NCI-H345 (cell line): ENCODE measurements at regions not wholly inside any gene's neighbourhood (a gene's known extent, or its start where the extent isn't known, plus 50 kb on each side); places are given as distances from the start of the nearest gene placed in this dataset.

Source experiments
- DNase-seq: peaks from one replicate; lab custom pipeline; 2025; lab: John Stamatoyannopoulos, UW

- no peak for DNase-seq
These were observed 271.2 kb upstream of the RPL38 start for GRCh38 chr17:73932216-73932749.

DNA sequence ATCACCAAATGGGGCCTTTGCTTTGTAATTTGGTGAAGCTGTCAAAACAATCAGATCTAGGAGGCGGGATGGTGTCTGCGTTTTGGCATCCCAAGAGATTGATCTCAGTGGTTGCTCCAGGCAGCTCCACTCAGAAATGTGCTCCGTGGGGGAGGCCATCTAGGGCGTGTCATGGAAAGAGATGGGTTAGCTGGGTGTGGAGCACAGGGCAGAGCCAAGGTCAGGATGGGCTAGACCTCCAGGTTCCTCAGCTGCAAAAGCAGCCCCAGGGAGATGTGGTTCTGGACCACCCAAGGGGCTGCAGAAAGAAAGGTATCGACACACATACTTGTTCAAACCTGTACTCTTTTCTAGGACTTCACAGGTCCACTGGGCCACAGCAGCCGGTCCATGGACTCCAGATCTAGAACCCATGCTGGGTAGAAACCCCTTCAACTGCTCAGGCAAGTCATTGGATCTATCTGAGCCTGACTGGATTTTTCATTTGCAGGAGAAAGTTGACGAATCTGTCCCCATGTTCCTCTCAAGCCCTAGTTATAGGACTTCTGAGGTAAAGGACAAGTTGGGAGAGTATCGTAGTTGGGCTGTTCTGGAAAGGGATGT, 270.2 kb upstream of the RPL38 start:
- no peak for DNase-seq

GRCh38 chr17:73933871-73934270, 269.6 kb upstream of the RPL38 start:
- no peak for DNase-seq

- no peak for DNase-seq
These were observed 268.8 kb upstream of the RPL38 start for GRCh38 chr17:73934696-73935095.

- DNase-seq, result no peak
These were observed 266.4 kb upstream of the RPL38 start for GRCh38 chr17:73936908-73937627.

GRCh38 chr17:73938706-73939105, 264.8 kb upstream of the RPL38 start:
- no peak for DNase-seq

GRCh38 chr17:73939806-73940205, 263.7 kb upstream of the RPL38 start:
- DNase-seq, result peak; percentile 81

GRCh38 chr17:73940511-73940910, 263.0 kb upstream of the RPL38 start:
- no peak for DNase-seq

DNA sequence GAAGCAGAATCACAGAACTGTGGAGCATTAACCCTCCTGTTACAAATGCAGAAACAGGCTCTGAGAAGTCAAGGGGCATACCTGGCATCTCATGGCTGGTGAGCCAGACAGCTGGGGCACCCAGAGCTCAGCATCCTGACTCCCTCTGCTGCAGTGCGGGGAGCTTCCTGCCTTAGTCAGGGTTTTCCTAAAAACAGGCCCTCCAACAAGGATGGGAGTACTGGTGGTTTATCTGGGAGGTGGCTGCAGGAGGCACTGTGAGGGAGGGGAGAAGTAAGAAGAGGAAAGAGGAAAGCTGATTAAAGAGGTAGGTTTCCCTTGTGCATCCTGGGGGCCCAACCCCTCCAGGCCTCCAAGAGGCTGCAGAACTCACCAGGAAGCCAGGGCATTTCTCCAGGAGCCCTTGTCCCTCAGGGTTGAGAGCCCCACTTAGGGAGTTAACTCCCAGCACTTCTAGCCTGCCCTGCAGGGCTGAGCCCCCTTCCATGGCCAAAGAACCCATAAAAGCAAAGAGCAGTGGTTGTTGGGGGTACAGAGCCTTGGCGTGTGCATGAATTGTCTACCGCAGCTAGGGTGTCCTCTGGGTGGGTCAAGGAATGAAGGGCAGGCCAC, 261.5 kb upstream of the RPL38 start:
- no peak for DNase-seq

DNA sequence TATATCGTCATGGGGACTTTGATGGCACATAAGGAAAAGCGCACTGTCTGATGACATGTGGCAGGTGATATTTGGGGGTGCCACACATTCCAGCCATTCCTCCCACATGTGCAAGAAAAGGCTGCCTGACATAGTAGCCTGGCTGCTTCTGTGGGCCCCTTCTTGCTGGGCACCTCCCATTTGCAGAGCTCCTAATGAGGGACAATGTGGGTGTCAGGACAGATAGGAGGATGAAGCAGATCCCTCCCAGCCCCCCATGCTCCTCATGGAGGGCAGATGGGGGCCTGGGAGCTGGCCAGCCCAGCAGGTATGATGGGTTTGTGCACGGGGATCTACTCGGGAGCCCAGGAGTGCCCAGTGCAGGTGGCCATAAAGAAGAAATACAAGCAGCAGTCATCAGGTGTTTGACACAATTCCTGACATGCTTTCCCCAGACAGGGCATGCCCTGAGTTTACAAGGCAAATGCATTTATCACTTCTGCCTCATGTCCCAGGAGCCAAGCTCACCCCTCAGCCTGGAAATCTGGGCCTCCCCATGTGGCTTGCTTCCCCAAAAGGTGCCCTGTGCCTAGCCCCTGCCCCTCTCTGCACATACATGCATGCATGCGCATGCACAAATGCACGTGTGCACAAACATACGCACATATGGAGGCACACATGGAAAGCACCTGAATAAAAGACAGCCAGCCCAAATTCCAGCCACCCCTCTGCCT, 260.6 kb upstream of the RPL38 start:
- no peak for DNase-seq

DNA sequence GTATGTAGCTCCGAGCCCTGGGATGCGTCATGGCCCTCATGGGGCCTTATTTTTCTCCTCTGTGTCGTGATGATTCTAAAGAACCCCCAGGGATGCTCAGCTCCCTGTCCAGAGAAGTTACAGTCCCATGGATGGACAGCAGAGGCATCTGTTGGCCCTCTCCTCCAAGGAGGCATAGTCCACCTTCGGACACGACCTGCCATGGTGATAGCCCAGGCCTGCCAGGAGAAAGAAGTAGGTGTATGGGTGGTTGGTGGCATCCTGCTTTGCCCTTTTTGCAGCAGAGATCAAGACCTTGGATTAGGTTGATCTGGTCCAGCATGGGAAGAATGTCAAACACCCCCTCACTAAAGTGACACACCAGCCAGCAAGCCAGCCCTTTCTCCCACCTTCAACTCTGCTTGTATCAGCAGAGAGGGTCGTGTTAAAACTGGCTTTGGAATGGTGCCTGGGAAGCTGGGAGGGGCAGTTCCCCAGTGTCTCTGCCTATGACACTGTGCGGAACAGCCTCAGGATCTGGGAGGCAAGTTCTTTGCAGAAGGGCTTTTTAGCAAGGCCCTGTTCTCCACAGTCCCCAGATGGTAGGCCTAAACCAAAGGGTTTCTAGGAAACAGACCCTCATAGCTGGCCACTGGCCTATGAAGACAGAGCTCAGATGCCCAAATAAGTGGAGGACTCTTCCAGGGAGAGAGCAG, 259.9 kb upstream of the RPL38 start:
- DNase-seq, result no peak

DNA sequence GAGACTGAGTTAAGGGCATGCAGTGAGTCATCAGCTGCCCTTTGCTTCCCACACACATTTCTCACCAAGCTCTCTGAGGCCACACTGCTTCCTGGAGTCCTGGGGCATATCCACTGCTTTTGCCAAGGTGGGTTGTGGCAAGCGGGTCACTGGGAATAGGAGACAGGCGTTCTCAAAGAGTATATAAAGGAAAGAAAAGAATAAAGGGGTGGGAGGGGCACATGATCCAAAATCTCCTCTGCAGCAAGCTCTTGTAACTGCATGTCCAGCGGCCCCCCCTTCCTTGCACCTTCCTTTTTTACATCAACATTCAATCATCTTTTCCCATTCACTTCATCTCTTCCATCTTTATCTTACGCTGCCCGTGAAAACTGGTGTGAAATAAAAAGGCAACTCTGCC, 259.1 kb upstream of the RPL38 start:
- DNase-seq, result no peak

DNA sequence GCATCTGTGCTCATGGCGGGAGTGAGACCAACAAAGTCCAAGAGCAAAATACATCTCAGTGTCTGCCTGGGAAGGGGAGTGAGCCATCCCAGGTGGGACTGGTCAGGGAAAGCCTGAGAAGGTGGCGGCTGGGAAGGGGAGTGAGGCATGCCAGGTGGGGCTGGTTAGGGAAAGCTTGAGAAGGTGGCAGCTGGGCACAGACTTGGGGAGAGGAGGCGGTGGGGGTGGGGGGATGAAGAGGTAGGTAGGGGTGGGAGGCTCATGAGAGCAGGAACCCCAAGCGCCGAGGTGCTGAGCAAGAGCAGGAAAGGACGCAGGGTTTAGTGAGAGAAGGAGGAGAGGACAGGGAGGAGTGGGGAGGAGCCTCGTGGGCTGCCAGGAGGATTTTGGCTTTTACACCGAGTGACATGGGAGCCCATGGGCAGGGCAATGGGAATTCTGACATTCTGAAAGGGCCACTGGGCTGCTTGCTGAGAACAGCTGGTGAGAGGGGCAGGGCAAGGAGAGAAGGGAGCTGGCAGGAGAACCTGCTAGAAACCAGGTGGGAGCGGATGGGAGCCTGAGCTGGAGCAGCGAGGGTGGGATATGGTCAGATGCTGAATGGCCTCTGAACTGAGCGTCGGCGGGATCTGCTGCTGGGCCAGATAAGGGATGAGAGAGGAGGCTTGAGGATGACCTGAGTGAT, 256.1 kb upstream of the RPL38 start:
- no peak for DNase-seq

GRCh38 chr17:73947966-73948355, 255.5 kb upstream of the RPL38 start:
- peak; percentile 59 for DNase-seq

GRCh38 chr17:73949903-73950592, 253.4 kb upstream of the RPL38 start:
- no peak for DNase-seq

- peak; percentile 30 for DNase-seq
These were observed 252.9 kb upstream of the RPL38 start for GRCh38 chr17:73950593-73950914.

- no peak for DNase-seq
These were observed 251.4 kb upstream of the RPL38 start for GRCh38 chr17:73952082-73952479.

- no peak for DNase-seq
These were observed 250.8 kb upstream of the RPL38 start for GRCh38 chr17:73952480-73953205.

- DNase-seq, result no peak
These were observed 250.1 kb upstream of the RPL38 start for GRCh38 chr17:73953206-73954033.
